GM12891 (cell line): ENCODE measurements at regions not wholly inside any gene's neighbourhood (a gene's known extent, or its start where the extent isn't known, plus 50 kb on each side); places are given as distances from the start of the nearest gene placed in this dataset.

Source experiments
- POLR2A ChIP-seq: IDR thresholded peaks from 2 replicates; pipeline ENCODE4 v1.6.1; 2011; ENCODE audit warnings: low read depth, low read length, control low read depth
- POLR2AphosphoS5 ChIP-seq: IDR thresholded peaks from 2 replicates; pipeline ENCODE4 v1.6.1; 2011; ENCODE audit warnings: low read depth, low read length, control low read depth

GRCh38 chr10:75294031-75294437, 58.3 kb upstream of the COMTD1 start:
- TF ChIP-seq POLR2A (no peak), POLR2AphosphoS5 (no peak)
